Liver (tissue), 7 donors: ENCODE measurements at regions not wholly inside any gene's neighbourhood (a gene's known extent, or its start where the extent isn't known, plus 50 kb on each side); places are given as distances from the start of the nearest gene placed in this dataset. TPM values are rescaled to one million over a fixed set of nuclear protein-coding genes. Genes with fewer than 3 reads are reported as not detected.

Source experiments
- DNase-seq: peaks from one replicate; pipeline ENCODE4 v3.0.0-alpha.2; 2017; ENCODE audit warnings: low spot score
- H3K27ac ChIP-seq, 2 donors: one replicate each; pipeline ENCODE4 v1.7.0; 2013; ENCODE audit warnings: inconsistent platforms in 2 of 2, low read length in 2 of 2, control low read depth in 1 of 2, low read depth in 1 of 2, mild to moderate bottlenecking in 1 of 2
- H3K27me3 ChIP-seq, 4 donors: one replicate each; pipeline versions ENCODE4 v1.6.1 to v1.7.0; 2013; ENCODE audit warnings: low read length in 3 of 4, inconsistent platforms in 1 of 4, mild to moderate bottlenecking in 1 of 4, moderate library complexity in 1 of 4; ENCODE audit not compliant: control insufficient read depth in 4 of 4, insufficient read depth in 4 of 4
- H3K36me3 ChIP-seq, 4 donors: one replicate each; pipeline versions ENCODE4 v1.6.1 to v1.7.0; 2013; ENCODE audit warnings: low read length in 3 of 4, mild to moderate bottlenecking in 3 of 4, low read depth in 1 of 4, moderate library complexity in 1 of 4; ENCODE audit not compliant: control insufficient read depth in 4 of 4, insufficient read depth in 3 of 4
- H3K4me1 ChIP-seq, 4 donors: one replicate each; pipeline versions ENCODE4 v1.6.1 to v1.7.0; 2013; ENCODE audit warnings: low read length in 3 of 4, mild to moderate bottlenecking in 3 of 4, moderate library complexity in 1 of 4; ENCODE audit not compliant: control insufficient read depth in 4 of 4, insufficient read depth in 4 of 4
- H3K4me3 ChIP-seq, 3 donors: one replicate each; pipeline versions ENCODE4 v1.6.1 to v1.7.0; 2013; ENCODE audit warnings: low read length in 3 of 3, control low read depth in 1 of 3, low read depth in 1 of 3, mild to moderate bottlenecking in 1 of 3
- H3K9ac ChIP-seq, 2 donors: one replicate each; pipeline ENCODE4 v1.7.0; 2013; ENCODE audit warnings: low read length in 2 of 2, mild to moderate bottlenecking in 2 of 2, moderate library complexity in 2 of 2, control low read depth in 1 of 2, low read depth in 1 of 2
- H3K9me3 ChIP-seq, 4 donors: one replicate each; pipeline versions ENCODE4 v1.6.1 to v1.7.0; 2013; ENCODE audit warnings: low read length in 3 of 4; ENCODE audit not compliant: control insufficient read depth in 4 of 4
- RAD21 ChIP-seq, 2 donors: IDR thresholded peaks; 2 replicates each; pipeline ENCODE4 v1.6.1; 2016; ENCODE audit warnings: antibody characterized with exemption in 2 of 2, mild to moderate bottlenecking in 2 of 2
- small RNA-seq: library from RNA; depleted of rRNA; stranded (forward); fragments of <200 nt; gene quantifications from one replicate; pipeline ENCODE3, GENCODE V24; 2014
- TF ChIP-seq, protein P1 (sequence below): IDR thresholded peaks from 2 replicates; pipeline ENCODE4 v1.6.1; 2016; ENCODE audit warnings: antibody characterized with exemption
- donor health status: healthy.
- donor health status: healthy.
- donor health status: healthy.

DNA sequence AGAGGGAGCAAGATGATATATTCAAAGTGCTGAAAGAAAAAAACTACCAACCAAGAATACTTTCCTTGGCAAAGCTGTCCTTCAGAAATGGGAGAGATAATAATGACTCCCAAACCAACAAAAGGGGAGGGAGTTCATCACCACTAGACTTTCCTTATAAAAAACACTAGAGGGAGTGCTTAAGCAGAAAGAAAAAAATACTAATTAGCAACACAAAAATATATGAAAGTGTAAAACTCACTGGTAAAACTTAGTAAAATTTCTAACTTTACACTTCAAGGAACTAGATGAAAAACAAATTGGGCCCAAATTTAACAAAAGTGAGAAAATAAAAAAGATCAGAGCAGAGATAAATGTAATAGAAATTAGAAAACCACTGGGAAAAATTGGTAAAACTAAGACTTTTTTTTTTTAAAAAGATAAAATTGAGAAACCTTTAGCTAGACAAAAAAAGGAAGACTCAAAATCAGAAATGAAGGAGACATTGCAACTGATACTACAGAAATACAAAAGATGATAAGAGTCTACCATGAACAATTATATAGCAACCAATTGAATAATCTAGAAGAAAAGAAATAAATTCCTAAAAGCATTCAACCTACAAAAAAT, 60.4 kb upstream of the FAR2 start:
- Histone ChIP-seq H3K9ac (no peak overlapping the region), H3K36me3 (no peaks in the 10 kb centered on the region), H3K4me1 (no peaks in the 10 kb centered on the region), H3K4me3 (no peak overlapping the region), H3K27ac (no peak overlapping the region), H3K9me3 (peaks cover 0 to 3% (median under 1%) of the 10 kb centered on the region in 4 donors), H3K27me3 (peaks cover 0 to 3% (median 0%) of the 10 kb centered on the region in 4 donors)
- peak; percentile 69 to 73 for TF ChIP-seq RAD21 (IDR thresholded peaks at IDR 0.05)
- TF ChIP-seq, protein P1, sequence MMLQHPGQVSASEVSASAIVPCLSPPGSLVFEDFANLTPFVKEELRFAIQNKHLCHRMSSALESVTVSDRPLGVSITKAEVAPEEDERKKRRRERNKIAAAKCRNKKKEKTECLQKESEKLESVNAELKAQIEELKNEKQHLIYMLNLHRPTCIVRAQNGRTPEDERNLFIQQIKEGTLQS: no peak
- no peak for DNase-seq

Small RNA genes in the stretch of these regions (small RNA-seq; reads per million reads assigned to genes)
- gene AC024255.1: not detected
